GM12892 (cell line): ENCODE measurements at regions not wholly inside any gene's neighbourhood (a gene's known extent, or its start where the extent isn't known, plus 50 kb on each side); places are given as distances from the start of the nearest gene placed in this dataset.

Experiments used
- POLR2A ChIP-seq: IDR thresholded peaks from 2 replicates; pipeline ENCODE4 v1.6.1; 2011; ENCODE audit warnings: low read depth, low read length, control low read depth
- POLR2AphosphoS5 ChIP-seq: IDR thresholded peaks from 2 replicates; pipeline ENCODE4 v1.6.1; 2011; ENCODE audit warnings: low read depth, low read length, control low read depth
- TAF1 ChIP-seq: IDR thresholded peaks from 2 replicates; pipeline ENCODE4 v1.6.1; 2011; ENCODE audit warnings: low read depth, mild to moderate bottlenecking, control low read depth, low read length, borderline replicate concordance

- TF ChIP-seq POLR2A (no peak), POLR2AphosphoS5 (no peak), TAF1 (no peak)
Measured at GRCh38 chr12:58368001-58368400, 426.6 kb downstream of the ATP23 start.
